ENCODE measurements at regions not wholly inside any gene's neighbourhood (a gene's known extent, or its start where the extent isn't known, plus 50 kb on each side); places are given as distances from the start of the nearest gene placed in this dataset.

GRCh38 chr2:146894514-146894913, 950.3 kb upstream of the ACVR2A start:
- DNase-seq (ENCODE audit: low spot score), result no peak

- DNase-seq (ENCODE audit: low spot score), result no peak
Observed at GRCh38 chr2:146893500-146894041, 951.3 kb upstream of the ACVR2A start.

- no peak for DNase-seq (ENCODE audit: low spot score)
Observed at GRCh38 chr2:146890491-146890890, 954.3 kb upstream of the ACVR2A start.

GRCh38 chr2:146879882-146880281, 964.9 kb upstream of the ACVR2A start:
- no peak for DNase-seq (ENCODE audit: low spot score)

- peak; percentile 23 for DNase-seq (ENCODE audit: low spot score)
Observed at GRCh38 chr2:146874260-146874658, 970.6 kb upstream of the ACVR2A start.

GRCh38 chr2:146873646-146874259, 971.1 kb upstream of the ACVR2A start:
- no peak for DNase-seq (ENCODE audit: low spot score)

GRCh38 chr2:146873056-146873455, 971.8 kb upstream of the ACVR2A start:
- no peak for DNase-seq (ENCODE audit: low spot score)

GRCh38 chr2:146870691-146871090, 974.1 kb upstream of the ACVR2A start:
- DNase-seq (ENCODE audit: low spot score), result no peak

- DNase-seq (ENCODE audit: low spot score), result no peak
Observed at GRCh38 chr2:146869328-146869727, 975.5 kb upstream of the ACVR2A start.

- DNase-seq (ENCODE audit: low spot score), result no peak
Observed at GRCh38 chr2:146868051-146868450, 976.8 kb upstream of the ACVR2A start.

- DNase-seq (ENCODE audit: low spot score), result no peak
Observed at GRCh38 chr2:146867477-146867986, 977.3 kb upstream of the ACVR2A start.

GRCh38 chr2:146853741-146854444, 990.9 kb upstream of the ACVR2A start:
- peak; percentile 18 for DNase-seq (ENCODE audit: low spot score)

- DNase-seq (ENCODE audit: low spot score), result no peak
Observed at GRCh38 chr2:146852661-146853060, 992.2 kb upstream of the ACVR2A start.

GRCh38 chr2:146850746-146851145, 994.1 kb upstream of the ACVR2A start:
- no peak for DNase-seq (ENCODE audit: low spot score)

- no peak for DNase-seq (ENCODE audit: low spot score)
Observed at GRCh38 chr2:146847846-146848245, 997.0 kb upstream of the ACVR2A start.

- peak; percentile 45 for DNase-seq (ENCODE audit: low spot score)
Observed at GRCh38 chr2:146844226-146844990, 1000.4 kb upstream of the ACVR2A start.

- DNase-seq (ENCODE audit: low spot score), result no peak
Observed at GRCh38 chr2:146837857-146838256, 1007.0 kb upstream of the ACVR2A start.

- no peak for DNase-seq (ENCODE audit: low spot score)
Observed at GRCh38 chr2:146826388-146826787, 1018.4 kb upstream of the ACVR2A start.

- peak; percentile 45 for DNase-seq (ENCODE audit: low spot score)
Observed at GRCh38 chr2:146821836-146822316, 1023.0 kb upstream of the ACVR2A start.

GRCh38 chr2:146820672-146821071, 1024.2 kb upstream of the ACVR2A start:
- DNase-seq (ENCODE audit: low spot score), result peak; percentile 19

- DNase-seq (ENCODE audit: low spot score), result peak; percentile 10
Observed at GRCh38 chr2:146818122-146818521, 1026.7 kb upstream of the ACVR2A start.

- DNase-seq (ENCODE audit: low spot score), result no peak
Observed at GRCh38 chr2:146817613-146818012, 1027.2 kb upstream of the ACVR2A start.
